GM12891 (cell line): ENCODE measurements at regions not wholly inside any gene's neighbourhood (a gene's known extent, or its start where the extent isn't known, plus 50 kb on each side); places are given as distances from the start of the nearest gene placed in this dataset.

ENCODE experiments used
- POLR2A ChIP-seq: IDR thresholded peaks from 2 replicates; pipeline ENCODE4 v1.6.1; 2011; ENCODE audit warnings: low read depth, low read length, control low read depth
- POU2F2 ChIP-seq: IDR thresholded peaks from 2 replicates; pipeline ENCODE4 v1.6.1; 2011; ENCODE audit warnings: low read depth, mild to moderate bottlenecking, control low read depth, low read length, moderate library complexity
- TAF1 ChIP-seq: IDR thresholded peaks from 2 replicates; pipeline ENCODE4 v1.6.1; 2011; ENCODE audit warnings: low read depth, low read length, control low read depth

DNA sequence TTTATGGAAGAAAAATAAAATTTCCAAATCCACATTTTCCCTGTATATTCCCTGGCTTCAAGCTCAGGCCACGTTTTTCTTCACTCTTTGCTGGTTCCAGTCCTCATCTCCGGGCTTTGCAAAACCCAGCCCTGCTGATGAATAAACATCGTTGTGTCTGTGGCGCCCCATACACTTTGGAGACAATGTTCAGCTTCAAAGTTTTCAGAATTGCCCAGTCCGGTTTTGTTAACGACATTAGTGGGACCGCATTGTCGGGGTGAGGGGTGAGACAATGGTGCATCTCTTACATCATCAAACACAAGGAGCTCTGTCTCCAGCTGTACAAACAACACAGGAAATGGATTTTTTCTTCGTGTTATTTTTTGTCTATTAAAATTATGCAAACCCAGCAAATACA lies 53.4 kb upstream of the HTATIP2 start:
- TF ChIP-seq POLR2A (no peak), TAF1 (no peak), POU2F2 (no peak)
